Neuronal stem cell (in vitro differentiated cells): ENCODE measurements at regions not wholly inside any gene's neighbourhood (a gene's known extent, or its start where the extent isn't known, plus 50 kb on each side); places are given as distances from the start of the nearest gene placed in this dataset.

Experiments used
- DNase-seq: peaks from one replicate; pipeline ENCODE4 v3.0.0-alpha.2; 2013; ENCODE audit warnings: low spot score
- H2AFZ ChIP-seq: one replicate; pipeline ENCODE4 v1.6.1; 2013; ENCODE audit warnings: mild to moderate bottlenecking, low read length, inconsistent platforms
- H2AK5ac ChIP-seq: 2 replicates; pipeline ENCODE4 v1.6.1; 2013; ENCODE audit warnings: low read depth, mild to moderate bottlenecking, inconsistent platforms, low read length, moderate library complexity, mixed read lengths
- H2BK120ac ChIP-seq: 2 replicates; pipeline ENCODE4 v1.6.1; 2013; ENCODE audit warnings: low read depth, mild to moderate bottlenecking, inconsistent platforms, low read length, moderate library complexity, mixed read lengths
- H2BK12ac ChIP-seq: one replicate; pipeline ENCODE4 v1.6.1; 2013; ENCODE audit warnings: low read length, inconsistent platforms
- H2BK15ac ChIP-seq: 2 replicates; pipeline ENCODE4 v1.6.1; 2013; ENCODE audit warnings: mild to moderate bottlenecking, low read length, inconsistent platforms, mixed read lengths
- H2BK5ac ChIP-seq: one replicate; pipeline ENCODE4 v1.6.1; 2013; ENCODE audit warnings: inconsistent platforms, mild to moderate bottlenecking, low read length, moderate library complexity
- H3K14ac ChIP-seq: one replicate; pipeline ENCODE4 v1.6.1; 2013; ENCODE audit warnings: low read length, inconsistent platforms
- H3K18ac ChIP-seq: 2 replicates; pipeline ENCODE4 v1.6.1; 2013; ENCODE audit warnings: low read length, inconsistent platforms
- H3K23ac ChIP-seq: 2 replicates; pipeline ENCODE4 v1.6.1; 2013; ENCODE audit warnings: low read depth, mild to moderate bottlenecking, mixed read lengths, low read length, inconsistent platforms; ENCODE audit not compliant: poor library complexity
- H3K27ac ChIP-seq: replicated peaks from 3 replicates; pipeline ENCODE4 v1.5.1; 2013; ENCODE audit warnings: low read length, inconsistent platforms
- H3K27me3 ChIP-seq, 3 experiments: 2 replicates each; pipeline ENCODE4 v1.6.1; 2013; ENCODE audit warnings: low read length in 3 of 3, mild to moderate bottlenecking in 2 of 3, inconsistent platforms in 1 of 3, low read depth in 1 of 3, mixed read lengths in 1 of 3, moderate library complexity in 1 of 3; ENCODE audit not compliant: control insufficient read depth in 3 of 3, insufficient read depth in 3 of 3
- H3K36me3 ChIP-seq, 2 donors: replicated peaks in 1 of 2; 2 replicates each; pipeline ENCODE4 v1.6.1; 2013; ENCODE audit warnings: low read length in 2 of 2; ENCODE audit not compliant: control insufficient read depth in 2 of 2, insufficient read depth in 2 of 2
- H3K4ac ChIP-seq: 2 replicates; pipeline ENCODE4 v1.6.1; 2013; ENCODE audit warnings: inconsistent platforms, mild to moderate bottlenecking, low read length, moderate library complexity
- H3K4me1 ChIP-seq, 2 donors: 1 replicate in 1 of 2; 2 replicates in 1 of 2; pipeline ENCODE4 v1.6.1; 2013; ENCODE audit warnings: low read length in 2 of 2, low read depth in 1 of 2; ENCODE audit not compliant: control insufficient read depth in 2 of 2, insufficient read depth in 1 of 2
- H3K4me2 ChIP-seq: one replicate; pipeline ENCODE4 v1.6.1; 2013; ENCODE audit warnings: mild to moderate bottlenecking, low read length, inconsistent platforms; ENCODE audit not compliant: insufficient read depth, poor library complexity, severe bottlenecking
- H3K4me3 ChIP-seq, 2 donors: 2 replicates each; pipeline ENCODE4 v1.5.1; 2013; ENCODE audit warnings: low read length in 2 of 2, mild to moderate bottlenecking in 2 of 2, inconsistent platforms in 1 of 2, moderate library complexity in 1 of 2
- H3K79me1 ChIP-seq: one replicate; pipeline ENCODE4 v1.6.1; 2013; ENCODE audit warnings: low read depth, mild to moderate bottlenecking, inconsistent platforms, low read length, moderate library complexity
- H3K9ac ChIP-seq: one replicate; pipeline ENCODE4 v1.6.1; 2013; ENCODE audit warnings: mild to moderate bottlenecking, low read depth, low read length, inconsistent platforms; ENCODE audit not compliant: poor library complexity
- H3K9me3 ChIP-seq, 2 donors: replicated peaks in 1 of 2; 2 replicates each; pipeline versions ENCODE3 to v1.6.1; 2013; ENCODE audit warnings: low read length in 2 of 2, mild to moderate bottlenecking in 2 of 2, inconsistent platforms in 1 of 2, low read depth in 1 of 2, mixed read lengths in 1 of 2, moderate library complexity in 1 of 2; ENCODE audit not compliant: control insufficient read depth in 2 of 2, insufficient read depth in 1 of 2
- H4K8ac ChIP-seq: one replicate; pipeline ENCODE4 v1.6.1; 2013; ENCODE audit warnings: low read depth, mild to moderate bottlenecking, inconsistent platforms, low read length, moderate library complexity
- H4K91ac ChIP-seq: one replicate; pipeline ENCODE4 v1.6.1; 2013; ENCODE audit warnings: low read length, low read depth, mild to moderate bottlenecking, inconsistent platforms; ENCODE audit not compliant: poor library complexity
- WGBS, 2 donors: extraction: QIAGEN DNeasy Blood & Tissue Kit; methylation state at CpG; one replicate each; pipeline ENCODE4 v1.1.7; 2013; ENCODE audit warnings: missing lambda C conversion rate in 2 of 2, mixed read lengths in 1 of 2; ENCODE audit not compliant: insufficient read length in 2 of 2, insufficient replicate concordance in 1 of 2; ENCODE audit errors: extremely low coverage in 2 of 2; 5-methylcytosine and 5-hydroxymethylcytosine counted together

- Histone ChIP-seq H3K9ac (no peak overlapping the region), H2BK12ac (no peak overlapping the region), H4K91ac (no peak overlapping the region), H2BK15ac (no peak overlapping the region), H3K36me3 (peaks cover 2 to 31% of the 10 kb centered on the region in 2 donors), H3K4me3 (no peak overlapping the region), H3K4me1 (peaks cover 3 to 6% of the 10 kb centered on the region in 2 donors), H3K27ac (no peak overlapping the region), H3K27me3 (no peaks in the 10 kb centered on the region), H3K4me2 (no peak overlapping the region), H3K18ac (no peak overlapping the region), H3K4ac (no peak overlapping the region), H3K14ac (no peak overlapping the region), H4K8ac (no peak overlapping the region), H3K9me3 (peaks cover 0 to 3% of the 10 kb centered on the region in 2 donors), H2BK120ac (no peak overlapping the region), H2AK5ac (no peak overlapping the region), H3K79me1 (no peaks in the 10 kb centered on the region), H3K23ac (no peak overlapping the region), H2AFZ (no peak overlapping the region), H2BK5ac (no peak overlapping the region)
- WGBS, 2 donors: no CpG with 5 or more reads among the region's 4 CpGs
- DNase-seq: no peak
Observed at GRCh38 chr6:144853603-144854002, 568.5 kb downstream of the UTRN start.

DNA sequence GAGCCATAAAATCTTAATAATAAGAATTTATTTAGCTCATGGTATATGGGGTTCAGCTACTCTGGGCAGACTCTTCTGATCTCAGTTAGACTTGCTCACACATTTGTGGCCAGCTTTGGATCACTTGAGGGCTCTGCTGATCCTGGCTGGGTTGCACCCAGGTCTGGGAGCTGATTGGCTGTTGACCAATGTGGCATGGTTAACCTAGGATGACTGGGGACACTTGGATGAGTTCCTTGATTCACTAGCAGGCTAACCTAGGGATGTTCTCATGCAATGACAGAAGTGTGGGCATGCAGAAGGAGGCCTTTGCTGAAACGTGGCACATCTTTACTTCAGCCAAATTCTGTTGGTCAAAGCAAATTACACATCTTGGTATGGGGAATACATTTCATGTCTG lies 569.5 kb downstream of the UTRN start:
- H3K14ac ChIP-seq: no peak overlapping the region
- H3K9me3 ChIP-seq: peaks cover 0 to 3% of the 10 kb centered on the region in 2 donors
- no CpG with 5 or more reads among the region's 1 CpG for WGBS, 2 donors
- H4K91ac ChIP-seq: no peak overlapping the region
- no peak overlapping the region for H3K4me2 ChIP-seq
- no peak overlapping the region for H3K9ac ChIP-seq
- H3K79me1 ChIP-seq: no peaks in the 10 kb centered on the region
- no peak overlapping the region for H2BK5ac ChIP-seq
- H2AK5ac ChIP-seq: no peak overlapping the region
- DNase-seq: no peak
- no peak overlapping the region for H3K23ac ChIP-seq
- H3K27ac ChIP-seq: no peak overlapping the region
- no peaks in the 10 kb centered on the region for H3K27me3 ChIP-seq
- H4K8ac ChIP-seq: no peak overlapping the region
- H3K4me1 ChIP-seq: peaks cover 3 to 6% of the 10 kb centered on the region in 2 donors
- H3K4me3 ChIP-seq: no peak overlapping the region
- H2BK12ac ChIP-seq: no peak overlapping the region
- H3K4ac ChIP-seq: no peak overlapping the region
- H2AFZ ChIP-seq: no peak overlapping the region
- H3K18ac ChIP-seq: no peak overlapping the region
- H3K36me3 ChIP-seq: peaks cover 2 to 31% of the 10 kb centered on the region in 2 donors
- H2BK15ac ChIP-seq: no peak overlapping the region
- H2BK120ac ChIP-seq: no peak overlapping the region

- no peak overlapping the region for H2BK12ac ChIP-seq
- H3K4me2 ChIP-seq: no peak overlapping the region
- H3K4me3 ChIP-seq: no peak overlapping the region
- no peak overlapping the region for H2AFZ ChIP-seq
- H2BK5ac ChIP-seq: no peak overlapping the region
- no peak overlapping the region for H2BK15ac ChIP-seq
- H3K27ac ChIP-seq: no peak overlapping the region
- peaks cover 1 to 31% of the 10 kb centered on the region in 2 donors for H3K36me3 ChIP-seq
- no peak for DNase-seq
- no peak overlapping the region for H4K8ac ChIP-seq
- no peak overlapping the region for H3K4ac ChIP-seq
- H4K91ac ChIP-seq: no peak overlapping the region
- H3K27me3 ChIP-seq: no peaks in the 10 kb centered on the region
- no peak overlapping the region for H3K9ac ChIP-seq
- H3K14ac ChIP-seq: no peak overlapping the region
- H3K18ac ChIP-seq: no peak overlapping the region
- peaks cover 0 to 3% of the 10 kb centered on the region in 2 donors for H3K9me3 ChIP-seq
- H2BK120ac ChIP-seq: no peak overlapping the region
- peaks cover 3 to 6% of the 10 kb centered on the region in 2 donors for H3K4me1 ChIP-seq
- no peak overlapping the region for H3K23ac ChIP-seq
- H2AK5ac ChIP-seq: no peak overlapping the region
- H3K79me1 ChIP-seq: no peaks in the 10 kb centered on the region
Observed at GRCh38 chr6:144855375-144855774, 570.2 kb downstream of the UTRN start.

- H3K4ac ChIP-seq: no peak overlapping the region
- H3K9me3 ChIP-seq: peaks cover 0 to 3% of the 10 kb centered on the region in 2 donors
- no CpG with 5 or more reads among the region's 2 CpGs for WGBS, 2 donors
- H3K4me2 ChIP-seq: no peak overlapping the region
- no peak overlapping the region for H2BK5ac ChIP-seq
- H4K8ac ChIP-seq: no peak overlapping the region
- H2AK5ac ChIP-seq: no peak overlapping the region
- H3K36me3 ChIP-seq: peaks cover 0 to 27% of the 10 kb centered on the region in 2 donors
- H3K9ac ChIP-seq: no peak overlapping the region
- DNase-seq: no peak
- H3K14ac ChIP-seq: no peak overlapping the region
- no peak overlapping the region for H4K91ac ChIP-seq
- no peak overlapping the region for H3K18ac ChIP-seq
- H2AFZ ChIP-seq: no peak overlapping the region
- H3K27me3 ChIP-seq: no peaks in the 10 kb centered on the region
- no peak overlapping the region for H2BK120ac ChIP-seq
- no peak overlapping the region for H3K23ac ChIP-seq
- no peak overlapping the region for H2BK12ac ChIP-seq
- no peaks in the 10 kb centered on the region for H3K79me1 ChIP-seq
- no peak overlapping the region for H3K4me3 ChIP-seq
- H3K4me1 ChIP-seq: peaks cover 3 to 6% of the 10 kb centered on the region in 2 donors
- peak overlapping the region; percentile 60 for H2BK15ac ChIP-seq
- H3K27ac ChIP-seq: no peak overlapping the region
Observed at GRCh38 chr6:144855812-144856531, 570.8 kb downstream of the UTRN start.
